Activated T-cell treated with anti-CD3 and anti-CD28 coated beads, Interleukin-2, amount 50 U/mL, for 4 hours (primary cell): ENCODE measurements at regions not wholly inside any gene's neighbourhood (a gene's known extent, or its start where the extent isn't known, plus 50 kb on each side); places are given as distances from the start of the nearest gene placed in this dataset.
A peak's percentile ranks its signal among the peaks of the same experiment; 100 is the strongest.

Source experiments
- ATAC-seq, 2 donors: fragments of 200-7000 bp; cut with Tn5 transposase; one replicate each; pipeline ENCODE4 v1.10.0; 2021
- DNase-seq: peaks from one replicate; pipeline ENCODE4 v3.0.0-alpha.2; 2020
- H3K27me3 Mint-ChIP-seq: one replicate; pipeline ENCODE4 v1.8.0; 2021; ENCODE audit warnings: low read depth, mixed read lengths
- H3K36me3 Mint-ChIP-seq: one replicate; pipeline ENCODE4 v1.8.0; 2022; ENCODE audit warnings: mixed read lengths; ENCODE audit not compliant: insufficient read depth
- H3K4me1 Mint-ChIP-seq: one replicate; pipeline ENCODE4 v1.8.0; 2021; ENCODE audit warnings: low read depth, mixed read lengths
- H3K4me3 Mint-ChIP-seq: one replicate; pipeline ENCODE4 v1.8.0; 2021; ENCODE audit warnings: mild to moderate bottlenecking, moderate library complexity, mixed read lengths
- H3K9me3 Mint-ChIP-seq: one replicate; pipeline ENCODE4 v1.8.0; 2021; ENCODE audit warnings: mixed read lengths

DNA sequence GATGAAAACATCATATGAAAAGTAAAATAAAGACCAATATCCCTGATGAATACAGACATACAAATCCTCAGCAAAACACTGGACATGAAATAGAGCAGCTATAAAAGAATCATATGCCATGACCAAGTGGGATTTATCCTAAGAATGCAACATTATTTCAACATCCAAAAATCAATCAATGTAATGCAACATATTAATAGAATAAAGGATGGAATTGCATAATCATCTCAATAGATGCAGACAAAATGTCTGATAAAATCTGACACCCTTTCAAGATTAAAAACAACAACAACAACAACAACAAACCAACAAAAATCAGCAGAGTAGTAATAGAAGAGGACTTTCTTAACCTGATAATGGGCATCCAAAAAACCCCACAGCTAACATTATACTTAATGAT, 63.8 kb upstream of the IL1R1 start:
- H3K4me3 Mint-ChIP-seq, result no peak overlapping the region
- ATAC-seq, result no peak
- H3K9me3 Mint-ChIP-seq, result peaks cover 9% of the 10 kb centered on the region
- H3K27me3 Mint-ChIP-seq, result no peaks in the 10 kb centered on the region
- H3K36me3 Mint-ChIP-seq, result peaks cover 2% of the 10 kb centered on the region
- peaks cover 44% of the 10 kb centered on the region for H3K4me1 Mint-ChIP-seq
- no peak for DNase-seq

DNA sequence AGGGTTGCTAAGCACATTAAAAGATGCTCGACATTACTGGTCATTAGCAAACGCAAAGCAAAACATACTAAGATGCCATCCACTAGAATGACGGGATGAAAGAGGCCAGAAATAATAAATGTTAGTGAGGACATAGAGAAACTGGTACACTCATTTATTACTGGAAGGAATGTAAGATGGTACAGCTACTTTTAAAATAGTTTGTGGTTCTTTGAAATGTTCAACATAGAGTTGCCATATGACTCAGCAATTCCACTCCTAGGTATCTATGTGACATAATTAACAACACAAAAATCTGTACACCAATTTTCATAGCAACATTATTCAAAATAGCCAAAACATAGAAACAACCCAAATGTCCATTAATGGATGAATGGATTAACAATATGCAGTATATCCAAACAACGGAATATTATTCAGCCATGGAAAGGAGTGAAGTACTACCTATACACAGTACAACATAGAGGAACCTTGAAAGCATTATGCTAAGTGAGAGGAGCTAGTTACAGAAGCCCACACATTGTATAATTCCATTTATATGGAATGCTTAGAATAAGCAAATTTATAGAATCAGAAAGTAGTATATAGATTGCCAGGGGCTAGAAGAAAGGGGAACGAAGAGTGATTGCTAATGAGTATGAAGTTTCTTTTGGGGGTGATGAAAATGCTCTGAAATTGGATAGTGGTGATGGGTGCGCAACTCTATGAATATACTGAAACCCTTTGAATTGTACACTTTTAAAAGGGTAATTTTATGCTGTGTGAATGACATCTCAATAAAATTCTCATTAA, 61.9 kb upstream of the IL1R1 start:
- Mint-ChIP-seq H3K4me1 (peaks cover 60% of the 10 kb centered on the region), H3K36me3 (peaks cover 2% of the 10 kb centered on the region), H3K27me3 (no peaks in the 10 kb centered on the region), H3K4me3 (no peak overlapping the region), H3K9me3 (peaks cover 9% of the 10 kb centered on the region)
- DNase-seq (no peak), ATAC-seq (no peak)

DNA sequence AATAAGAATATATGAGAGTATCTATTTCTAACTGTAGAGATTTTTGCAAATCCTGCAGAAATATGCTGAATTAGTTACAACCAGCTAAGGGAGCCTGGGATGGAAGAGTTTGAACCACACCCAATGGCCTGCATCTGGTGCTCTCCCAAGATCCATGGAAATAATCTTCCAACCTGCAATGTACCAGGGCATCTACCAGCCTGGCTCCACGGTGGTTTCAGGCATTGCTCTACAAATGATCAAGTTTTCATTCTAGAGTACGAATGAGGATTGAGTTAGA, 61.4 kb upstream of the IL1R1 start:
- ATAC-seq, result no peak
- peaks cover 60% of the 10 kb centered on the region for H3K4me1 Mint-ChIP-seq

DNA sequence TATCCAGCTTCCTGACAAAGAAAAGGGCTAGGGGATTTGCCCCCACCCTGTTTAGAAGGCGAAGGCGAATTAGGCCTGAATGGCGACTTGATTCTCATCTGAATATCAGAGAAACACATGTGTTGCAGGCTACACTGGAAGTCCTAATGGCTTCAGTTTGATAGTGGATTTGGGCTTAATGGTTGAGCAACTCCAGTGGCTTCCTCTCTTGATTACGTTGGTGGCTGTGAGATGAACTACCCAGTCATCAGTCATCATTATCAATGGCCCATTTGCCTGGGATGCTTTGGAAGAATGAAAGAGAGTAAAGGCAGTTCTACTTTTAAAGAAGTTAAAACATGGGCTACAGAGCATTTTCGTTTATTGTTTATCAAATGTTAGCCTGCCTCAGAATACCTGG, 60.9 kb upstream of the IL1R1 start:
- Mint-ChIP-seq H3K9me3 (peaks cover 9% of the 10 kb centered on the region), H3K36me3 (peaks cover 2% of the 10 kb centered on the region), H3K4me1 (peaks cover 60% of the 10 kb centered on the region), H3K4me3 (no peak overlapping the region), H3K27me3 (no peaks in the 10 kb centered on the region)
- ATAC-seq (no peak), DNase-seq (no peak)

More for the DNA sequence above, 61.4 kb upstream of the IL1R1 start:
- H3K36me3 Mint-ChIP-seq, result peaks cover 2% of the 10 kb centered on the region
- no peak overlapping the region for H3K4me3 Mint-ChIP-seq
- no peak for DNase-seq
- H3K9me3 Mint-ChIP-seq, result peaks cover 9% of the 10 kb centered on the region
- H3K27me3 Mint-ChIP-seq, result no peaks in the 10 kb centered on the region

DNA sequence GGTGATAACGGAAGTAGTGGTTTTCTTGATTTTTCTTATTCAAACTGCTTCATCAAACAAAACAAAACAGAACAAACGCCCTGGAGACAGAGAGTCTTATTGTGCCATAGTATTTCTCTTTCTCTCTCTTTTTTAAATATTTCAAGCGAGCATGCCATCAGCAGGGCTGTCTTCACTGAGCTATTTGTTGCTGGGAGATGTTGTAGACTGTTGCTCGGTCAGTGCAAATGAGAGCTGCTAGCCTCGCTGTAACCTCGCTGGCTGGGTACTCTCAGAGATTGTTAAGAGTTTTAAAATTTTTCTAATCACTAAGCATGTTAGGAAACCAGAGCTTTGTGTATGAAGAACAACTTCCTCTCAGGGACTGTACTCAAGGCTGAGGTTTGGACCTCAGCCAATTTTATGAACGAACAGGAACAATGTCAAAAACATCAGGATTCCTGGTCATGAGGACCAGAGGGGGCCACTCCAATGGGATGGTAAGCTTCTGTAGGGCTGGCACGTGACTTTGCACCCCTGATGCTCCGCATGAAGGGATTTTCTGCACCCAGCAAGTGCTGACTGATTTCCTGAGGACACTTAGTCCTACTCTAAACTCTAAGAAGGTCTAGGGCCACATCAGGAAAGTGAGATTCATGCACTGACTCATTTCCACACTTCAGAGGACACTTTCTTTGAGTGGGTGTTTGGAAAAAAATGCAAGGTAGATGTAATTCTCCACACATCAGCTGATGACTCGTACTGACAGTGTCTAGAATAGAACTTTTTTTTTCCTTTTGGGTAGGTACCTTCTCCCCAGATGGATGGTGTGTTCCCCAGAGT, 59.8 kb upstream of the IL1R1 start:
- Mint-ChIP-seq H3K4me1 (peaks cover 60% of the 10 kb centered on the region), H3K27me3 (no peaks in the 10 kb centered on the region), H3K9me3 (peaks cover 12% of the 10 kb centered on the region), H3K36me3 (peaks cover 2% of the 10 kb centered on the region), H3K4me3 (peak overlapping the region; percentile 65)
- peak; percentile 93 to 95 for ATAC-seq
- peak; percentile 44 for DNase-seq

DNA sequence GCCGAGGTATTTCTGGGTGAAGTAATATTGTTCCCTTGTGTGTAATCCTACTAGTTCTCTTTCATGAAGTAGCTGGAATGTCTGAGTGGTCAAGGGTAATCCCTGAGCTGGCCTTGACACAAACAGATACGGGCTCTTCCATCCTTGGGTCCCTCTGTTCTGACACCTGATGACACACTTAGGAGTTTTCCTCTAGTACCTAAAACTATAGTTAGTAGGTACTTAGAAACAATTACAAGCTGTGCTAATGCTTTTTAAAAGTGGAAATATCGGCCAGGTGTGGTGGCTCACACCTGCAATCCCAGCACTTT, 59.2 kb upstream of the IL1R1 start:
- ATAC-seq (peak in 1 of 2 donors; percentile 34), DNase-seq (no peak)
- no peak overlapping the region for H3K4me3 Mint-ChIP-seq
- H3K36me3 Mint-ChIP-seq, result peaks cover 2% of the 10 kb centered on the region
- H3K9me3 Mint-ChIP-seq, result peaks cover 15% of the 10 kb centered on the region
- no peaks in the 10 kb centered on the region for H3K27me3 Mint-ChIP-seq
- H3K4me1 Mint-ChIP-seq, result peaks cover 60% of the 10 kb centered on the region

DNA sequence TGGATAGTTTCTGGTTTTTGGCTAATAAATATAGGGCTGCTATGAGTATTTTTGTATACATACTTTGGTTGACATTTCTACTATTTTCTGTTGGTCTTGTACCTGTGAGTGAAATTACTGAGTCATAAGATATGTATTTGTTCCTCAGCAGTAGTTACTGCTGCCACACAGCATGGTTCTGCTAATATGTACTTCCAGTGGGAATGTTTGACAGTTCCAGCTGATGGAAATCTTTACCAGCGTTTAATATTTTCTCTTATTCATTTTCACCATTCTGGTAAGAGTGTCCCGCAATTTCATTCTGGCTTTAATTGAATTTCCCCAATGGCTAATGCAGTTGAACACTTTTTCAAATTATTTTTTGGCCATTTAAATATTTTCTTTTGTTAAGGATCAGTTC, 57.9 kb upstream of the IL1R1 start:
- Mint-ChIP-seq H3K9me3 (peaks cover 11% of the 10 kb centered on the region), H3K36me3 (peaks cover 2% of the 10 kb centered on the region), H3K27me3 (no peaks in the 10 kb centered on the region), H3K4me3 (no peak overlapping the region), H3K4me1 (peaks cover 54% of the 10 kb centered on the region)
- no peak for DNase-seq
- ATAC-seq, result no peak

DNA sequence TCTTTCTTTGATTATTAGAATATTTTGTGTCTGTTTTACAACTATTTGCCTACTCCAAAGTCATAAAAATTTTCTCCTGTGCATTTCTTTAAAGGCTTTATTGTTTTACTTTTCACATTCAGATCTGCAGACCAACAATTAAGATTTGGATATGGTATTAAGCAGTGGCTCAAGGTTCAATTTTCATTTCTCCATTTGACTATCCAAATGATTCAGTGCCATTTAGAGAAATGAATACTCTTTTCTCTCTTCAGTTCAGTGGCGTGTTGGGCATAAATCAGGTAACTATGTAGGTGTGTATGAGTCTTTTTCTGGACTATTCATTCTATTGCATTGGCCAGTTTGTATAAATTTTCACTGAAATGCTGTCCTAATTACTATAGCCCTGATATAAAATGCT, 57.3 kb upstream of the IL1R1 start:
- Mint-ChIP-seq H3K4me1 (peaks cover 49% of the 10 kb centered on the region), H3K9me3 (peaks cover 14% of the 10 kb centered on the region), H3K4me3 (no peak overlapping the region), H3K27me3 (no peaks in the 10 kb centered on the region), H3K36me3 (peaks cover 2% of the 10 kb centered on the region)
- no peak for DNase-seq
- no peak for ATAC-seq

DNA sequence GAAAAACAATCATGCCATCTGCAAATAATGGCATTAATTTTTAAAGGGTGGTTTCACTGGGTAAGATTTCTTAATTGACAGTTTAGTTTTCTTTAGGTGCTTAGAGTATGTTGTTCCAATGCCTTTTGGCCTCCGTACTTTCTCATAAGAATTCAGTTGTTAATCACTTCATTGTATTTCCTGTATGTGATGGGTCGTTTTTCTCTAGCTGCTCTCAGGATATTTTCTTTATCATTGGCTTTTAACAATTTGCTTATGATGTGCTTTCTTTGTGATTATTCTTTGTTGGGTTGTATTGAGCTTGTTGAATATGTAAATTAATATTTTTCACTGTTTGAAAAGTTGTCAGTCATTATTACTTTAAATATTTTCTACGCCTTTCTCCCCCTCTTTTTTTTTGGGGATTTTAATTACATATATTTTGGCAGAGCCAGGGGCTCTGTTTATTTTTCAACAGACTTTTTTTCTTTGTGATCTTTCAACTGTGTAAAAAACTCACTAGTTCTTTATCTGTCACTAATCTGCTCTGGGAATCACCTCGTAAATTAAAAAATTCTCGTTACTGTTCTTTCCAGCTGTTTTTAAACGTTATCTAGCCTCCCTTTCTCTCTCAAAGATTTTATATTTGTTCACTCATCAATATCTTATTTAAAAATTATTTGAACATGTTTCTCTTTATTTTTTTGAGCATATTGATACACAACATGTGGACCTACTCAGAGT, 56.2 kb upstream of the IL1R1 start:
- H3K9me3 Mint-ChIP-seq, result peaks cover 17% of the 10 kb centered on the region
- H3K4me1 Mint-ChIP-seq, result peaks cover 38% of the 10 kb centered on the region
- no peak overlapping the region for H3K4me3 Mint-ChIP-seq
- ATAC-seq (no peak), DNase-seq (no peak)
- H3K27me3 Mint-ChIP-seq, result no peaks in the 10 kb centered on the region
- H3K36me3 Mint-ChIP-seq, result no peaks in the 10 kb centered on the region

DNA sequence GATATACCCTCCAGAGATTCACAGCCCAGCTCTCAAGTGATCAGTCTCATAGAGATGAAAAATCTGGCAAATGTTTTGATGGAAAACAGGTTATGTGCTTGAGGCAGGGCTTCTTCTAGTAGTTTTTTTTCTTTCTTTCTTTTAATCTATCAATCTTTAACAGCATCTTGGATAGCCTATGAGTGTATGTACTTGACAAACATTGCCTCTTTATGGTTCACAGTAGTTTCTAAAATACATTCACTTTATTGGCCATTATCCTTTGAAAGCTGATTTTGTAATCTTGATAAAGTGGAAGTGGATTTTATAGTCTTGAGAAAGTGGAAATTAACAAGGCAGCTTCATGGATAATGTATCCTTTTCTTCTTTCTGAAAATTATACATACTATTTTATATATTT, 51.4 kb upstream of the IL1R1 start:
- DNase-seq, result no peak
- peaks cover 17% of the 10 kb centered on the region for H3K9me3 Mint-ChIP-seq
- H3K27me3 Mint-ChIP-seq, result peaks cover 2% of the 10 kb centered on the region
- H3K36me3 Mint-ChIP-seq, result no peaks in the 10 kb centered on the region
- no peak overlapping the region for H3K4me3 Mint-ChIP-seq
- H3K4me1 Mint-ChIP-seq, result no peaks in the 10 kb centered on the region
- ATAC-seq, result no peak

DNA sequence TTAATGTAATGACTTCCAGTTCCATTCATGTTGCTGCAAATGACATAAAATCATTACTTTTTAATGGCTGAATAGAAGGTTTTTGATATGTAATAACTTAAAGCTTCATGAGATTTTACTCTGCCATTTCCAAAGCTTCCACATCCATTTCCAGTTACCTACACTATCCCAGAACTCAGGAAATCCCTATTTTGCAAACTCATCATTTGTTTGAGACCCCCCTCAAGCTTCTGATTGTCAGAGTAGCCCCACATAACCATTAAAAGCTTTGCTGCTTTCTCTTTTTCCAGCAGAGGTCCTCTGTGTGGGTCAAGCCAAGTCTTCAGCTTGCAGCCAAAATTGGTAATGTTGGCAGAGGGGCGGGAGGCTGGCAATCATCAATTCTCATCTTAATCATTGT, 50.6 kb upstream of the IL1R1 start:
- DNase-seq (no peak), ATAC-seq (no peak)
- H3K4me1 Mint-ChIP-seq, result no peaks in the 10 kb centered on the region
- peaks cover 2% of the 10 kb centered on the region for H3K27me3 Mint-ChIP-seq
- no peak overlapping the region for H3K4me3 Mint-ChIP-seq
- H3K9me3 Mint-ChIP-seq, result peaks cover 17% of the 10 kb centered on the region
- H3K36me3 Mint-ChIP-seq, result no peaks in the 10 kb centered on the region

DNA sequence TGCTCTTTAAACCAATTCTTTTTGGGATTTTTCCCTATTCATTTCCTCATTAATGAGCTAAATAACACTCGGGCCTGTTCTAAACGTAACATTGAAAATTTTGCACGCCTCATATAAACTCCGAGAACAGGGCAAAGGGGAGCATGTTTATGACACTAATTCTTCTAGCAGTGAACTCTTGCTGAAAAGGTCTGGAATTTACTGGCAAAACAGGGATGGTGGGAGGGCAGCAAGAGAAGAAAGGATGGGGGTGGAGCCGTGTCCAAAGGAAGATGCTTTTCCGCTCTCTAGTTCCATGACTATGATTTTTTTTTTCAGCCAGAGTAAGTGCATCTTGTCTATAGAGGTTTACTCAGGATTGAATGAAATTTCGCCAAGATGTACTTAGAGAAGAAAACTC, 50.0 kb upstream of the IL1R1 start:
- Mint-ChIP-seq H3K4me3 (no peak overlapping the region), H3K4me1 (no peaks in the 10 kb centered on the region), H3K9me3 (peaks cover 17% of the 10 kb centered on the region), H3K27me3 (peaks cover 2% of the 10 kb centered on the region), H3K36me3 (no peaks in the 10 kb centered on the region)
- no peak for DNase-seq
- ATAC-seq, result no peak
